ENCODE measurements at regions not wholly inside any gene's neighbourhood (a gene's known extent, or its start where the extent isn't known, plus 50 kb on each side); places are given as distances from the start of the nearest gene placed in this dataset.

- Mint-ChIP-seq H3K27ac (ENCODE audit: unreplicated experiment) (peak overlapping the region; percentile 42), H3K36me3 (ENCODE audit: low read depth, unreplicated experiment) (no peaks in the 10 kb centered on the region), H3K27me3 (ENCODE audit: low read depth, unreplicated experiment) (no peaks in the 10 kb centered on the region), H3K4me1 (ENCODE audit: low read depth, unreplicated experiment) (peaks cover 38% of the 10 kb centered on the region), H3K9me3 (ENCODE audit: unreplicated experiment) (no peaks in the 10 kb centered on the region), H3K4me3 (ENCODE audit: unreplicated experiment) (no peak overlapping the region)
- Histone ChIP-seq H3K4me1 (ENCODE audit: insufficient read depth, low read length) (peaks cover 11% of the 10 kb centered on the region), H3K9me3 (ENCODE audit: insufficient read depth, low read depth, low read length) (no peaks in the 10 kb centered on the region), H3K27me3 (ENCODE audit: insufficient read depth, low read length) (no peaks in the 10 kb centered on the region), H3K27ac (ENCODE audit: low read depth, low read length) (no peak overlapping the region), H2AFZ (ENCODE audit: low read depth, low read length) (no peak overlapping the region), H3K79me2 (ENCODE audit: insufficient read depth, low read length) (no peaks in the 10 kb centered on the region), H3K9ac (ENCODE audit: low read length) (no peak overlapping the region), H3K4me3 (ENCODE audit: insufficient read depth, low read depth, low read length) (no peak overlapping the region), H4K20me1 (ENCODE audit: insufficient read depth, low read length) (no peaks in the 10 kb centered on the region), H3K4me2 (ENCODE audit: low read length) (no peak overlapping the region), H3K36me3 (ENCODE audit: insufficient read depth, low read length) (no peaks in the 10 kb centered on the region)
- FAIRE-seq (peak; percentile 56), DNase-seq (ENCODE audit: low read depth) (peak; percentile 40)
- TF ChIP-seq EZH2 (IDR thresholded peaks at IDR 0.05; ENCODE audit: insufficient read depth, low read length), result no peak
- TF ChIP-seq CTCF (IDR thresholded peaks at IDR 0.05; ENCODE audit: insufficient read depth, low read depth, low read length), result no peak
Measured at GRCh38 chr4:53717064-53717549, 125.8 kb upstream of the LNX1 start.

- peaks cover 1% of the 10 kb centered on the region for H3K27me3 Mint-ChIP-seq (ENCODE audit: low read depth, unreplicated experiment)
- no peak overlapping the region for H3K4me3 Mint-ChIP-seq (ENCODE audit: unreplicated experiment)
Measured at GRCh38 chr4:53716471-53717063, 125.3 kb upstream of the LNX1 start.

More at GRCh38 chr4:53716471-53717063, 125.3 kb upstream of the LNX1 start:
- TF ChIP-seq EZH2 (IDR thresholded peaks at IDR 0.05; ENCODE audit: insufficient read depth, low read length), result no peak
- TF ChIP-seq CTCF (IDR thresholded peaks at IDR 0.05; ENCODE audit: insufficient read depth, low read depth, low read length), result no peak
- peaks cover 11% of the 10 kb centered on the region for H3K4me1 ChIP-seq (ENCODE audit: insufficient read depth, low read length)
- FAIRE-seq (peak; percentile 9), DNase-seq (ENCODE audit: low read depth) (no peak)
- Mint-ChIP-seq H3K9me3 (ENCODE audit: unreplicated experiment) (no peaks in the 10 kb centered on the region), H3K4me1 (ENCODE audit: low read depth, unreplicated experiment) (peaks cover 33% of the 10 kb centered on the region), H3K27ac (ENCODE audit: unreplicated experiment) (peak overlapping the region; percentile 42), H3K36me3 (ENCODE audit: low read depth, unreplicated experiment) (no peaks in the 10 kb centered on the region)
- no peak overlapping the region for H3K27ac ChIP-seq (ENCODE audit: low read depth, low read length)
- no peak overlapping the region for H3K9ac ChIP-seq (ENCODE audit: low read length)
- no peaks in the 10 kb centered on the region for H3K27me3 ChIP-seq (ENCODE audit: insufficient read depth, low read length)
- no peak overlapping the region for H3K4me3 ChIP-seq (ENCODE audit: insufficient read depth, low read depth, low read length)
- no peaks in the 10 kb centered on the region for H3K9me3 ChIP-seq (ENCODE audit: insufficient read depth, low read depth, low read length)
- H3K36me3 ChIP-seq (ENCODE audit: insufficient read depth, low read length), result no peaks in the 10 kb centered on the region
- H4K20me1 ChIP-seq (ENCODE audit: insufficient read depth, low read length), result no peaks in the 10 kb centered on the region
- H2AFZ ChIP-seq (ENCODE audit: low read depth, low read length), result no peak overlapping the region
- no peaks in the 10 kb centered on the region for H3K79me2 ChIP-seq (ENCODE audit: insufficient read depth, low read length)
- H3K4me2 ChIP-seq (ENCODE audit: low read length), result no peak overlapping the region
